ENCODE measurements at regions not wholly inside any gene's neighbourhood (a gene's known extent, or its start where the extent isn't known, plus 50 kb on each side); places are given as distances from the start of the nearest gene placed in this dataset.

DNA sequence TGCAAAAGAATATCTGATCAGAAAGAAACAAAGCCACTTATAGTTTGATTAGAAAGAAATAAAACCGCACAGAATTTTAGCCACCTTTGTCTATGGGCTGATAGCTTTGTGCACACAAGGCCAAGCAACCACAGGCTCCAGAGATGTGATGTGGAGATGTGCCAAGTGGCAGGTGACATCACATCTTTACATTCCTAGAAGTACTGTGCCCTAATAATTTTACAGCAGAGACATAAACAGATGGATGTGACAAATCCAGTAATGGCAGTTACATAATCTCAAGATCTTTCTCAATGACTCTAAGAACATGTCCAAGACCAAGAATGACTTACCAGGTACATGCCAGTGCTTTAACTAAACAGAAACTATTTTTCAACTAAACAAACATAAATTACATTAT, 159.5 kb downstream of the LTN1 start:
- no peak for TF ChIP-seq ZFX (IDR thresholded peaks at IDR 0.05)
- TF ChIP-seq, protein P1, sequence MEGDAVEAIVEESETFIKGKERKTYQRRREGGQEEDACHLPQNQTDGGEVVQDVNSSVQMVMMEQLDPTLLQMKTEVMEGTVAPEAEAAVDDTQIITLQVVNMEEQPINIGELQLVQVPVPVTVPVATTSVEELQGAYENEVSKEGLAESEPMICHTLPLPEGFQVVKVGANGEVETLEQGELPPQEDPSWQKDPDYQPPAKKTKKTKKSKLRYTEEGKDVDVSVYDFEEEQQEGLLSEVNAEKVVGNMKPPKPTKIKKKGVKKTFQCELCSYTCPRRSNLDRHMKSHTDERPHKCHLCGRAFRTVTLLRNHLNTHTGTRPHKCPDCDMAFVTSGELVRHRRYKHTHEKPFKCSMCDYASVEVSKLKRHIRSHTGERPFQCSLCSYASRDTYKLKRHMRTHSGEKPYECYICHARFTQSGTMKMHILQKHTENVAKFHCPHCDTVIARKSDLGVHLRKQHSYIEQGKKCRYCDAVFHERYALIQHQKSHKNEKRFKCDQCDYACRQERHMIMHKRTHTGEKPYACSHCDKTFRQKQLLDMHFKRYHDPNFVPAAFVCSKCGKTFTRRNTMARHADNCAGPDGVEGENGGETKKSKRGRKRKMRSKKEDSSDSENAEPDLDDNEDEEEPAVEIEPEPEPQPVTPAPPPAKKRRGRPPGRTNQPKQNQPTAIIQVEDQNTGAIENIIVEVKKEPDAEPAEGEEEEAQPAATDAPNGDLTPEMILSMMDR (conservative IDR thresholded peaks at IDR 0.05): no peak
- H3K27ac ChIP-seq: no peak overlapping the region

DNA sequence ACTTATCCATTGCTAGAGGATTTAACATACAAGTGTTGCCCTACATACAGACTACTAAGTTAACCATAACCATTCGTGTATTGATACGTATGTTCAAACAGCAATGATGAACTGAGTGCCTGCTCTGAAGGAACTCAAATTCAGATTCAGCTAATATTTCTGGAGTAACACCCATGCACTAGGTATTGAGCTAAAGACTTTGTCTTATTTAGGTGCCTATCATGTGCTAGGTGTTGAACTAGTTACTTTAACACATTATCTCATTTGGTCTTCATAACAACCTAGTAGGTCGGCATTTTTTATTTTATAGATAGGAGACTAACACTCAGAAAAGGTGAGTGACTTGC, 160.0 kb downstream of the LTN1 start:
- TF ChIP-seq, protein P1 (conservative IDR thresholded peaks at IDR 0.05): no peak
- no peak for TF ChIP-seq ZFX (IDR thresholded peaks at IDR 0.05)
- no peak overlapping the region for H3K27ac ChIP-seq

DNA sequence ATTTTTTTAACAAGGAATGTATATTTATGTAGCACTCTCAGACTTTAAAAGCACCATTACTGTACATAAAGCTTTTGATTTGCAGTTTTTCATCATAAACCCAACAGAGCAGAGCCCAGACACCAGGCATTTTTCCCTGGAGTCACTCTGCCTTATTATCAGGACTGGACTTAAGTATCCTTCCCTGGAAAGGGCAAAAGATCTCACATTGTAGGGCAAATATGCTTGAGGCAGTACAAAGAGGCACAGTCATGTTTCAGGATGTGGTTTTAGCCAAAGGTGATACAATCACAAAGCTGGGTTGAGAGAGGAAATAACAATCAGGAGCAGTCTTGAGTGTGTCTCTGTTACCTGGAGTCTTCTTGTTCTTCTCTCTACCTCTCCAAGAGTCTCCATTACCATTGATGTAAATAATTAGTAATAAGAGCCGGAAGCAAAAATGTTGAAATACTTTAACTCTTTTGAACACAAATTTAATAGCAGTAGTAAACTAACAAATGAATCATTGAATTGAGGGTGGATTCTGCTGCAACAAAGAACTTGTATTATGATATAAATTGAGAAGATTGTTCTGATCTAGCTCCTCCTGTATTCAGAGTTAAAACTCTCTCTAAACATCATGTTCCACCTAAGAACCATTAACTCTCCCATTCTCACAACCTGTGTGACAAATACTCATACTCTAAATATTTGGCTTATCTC, 160.5 kb downstream of the LTN1 start:
- TF ChIP-seq ZFX (IDR thresholded peaks at IDR 0.05): no peak
- TF ChIP-seq, protein P1 (conservative IDR thresholded peaks at IDR 0.05): no peak
- no peak overlapping the region for H3K27ac ChIP-seq

DNA sequence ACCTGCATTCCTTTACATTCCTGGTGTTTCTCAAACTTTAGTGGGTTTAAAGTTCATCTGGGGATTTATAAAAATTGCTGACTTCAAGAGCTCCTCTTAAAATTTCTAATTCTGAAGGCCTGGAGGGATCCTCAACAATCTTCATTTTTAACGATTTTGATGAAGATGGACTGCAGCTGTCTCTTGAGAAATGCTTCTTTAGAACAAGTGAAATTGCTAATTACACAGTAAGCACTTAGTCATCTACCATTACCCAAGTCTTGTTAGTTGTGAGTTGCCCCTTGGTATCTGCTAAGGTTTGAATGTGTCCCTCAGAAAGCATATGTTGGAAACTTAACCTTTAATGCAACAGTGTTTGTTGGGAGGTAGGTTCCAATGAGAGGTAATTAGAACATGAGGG, 163.7 kb downstream of the LTN1 start:
- TF ChIP-seq ZFX (IDR thresholded peaks at IDR 0.05): no peak
- TF ChIP-seq, protein P1 (conservative IDR thresholded peaks at IDR 0.05): no peak
- no peak overlapping the region for H3K27ac ChIP-seq

DNA sequence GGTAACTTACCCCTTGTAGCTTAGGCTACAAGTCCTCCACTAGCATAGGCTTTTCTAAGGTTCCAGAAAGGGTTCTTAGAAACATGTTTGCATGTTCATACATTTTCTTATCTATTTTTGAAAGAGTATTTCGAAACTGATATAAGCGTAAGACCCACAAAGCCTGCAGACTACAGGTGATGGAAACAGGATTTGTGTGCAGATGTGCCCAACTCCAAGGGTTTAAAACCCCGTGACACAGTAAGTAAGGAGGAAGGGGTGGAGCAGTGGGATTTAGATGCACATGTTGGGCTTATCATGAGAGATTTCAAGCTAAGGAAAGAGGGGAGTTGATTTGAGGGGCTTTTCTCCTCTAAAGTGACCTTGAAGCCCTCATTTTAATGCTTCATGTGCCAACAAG, 164.7 kb downstream of the LTN1 start:
- TF ChIP-seq, protein P1 (conservative IDR thresholded peaks at IDR 0.05): no peak
- no peak for TF ChIP-seq ZFX (IDR thresholded peaks at IDR 0.05)
- no peak overlapping the region for H3K27ac ChIP-seq

DNA sequence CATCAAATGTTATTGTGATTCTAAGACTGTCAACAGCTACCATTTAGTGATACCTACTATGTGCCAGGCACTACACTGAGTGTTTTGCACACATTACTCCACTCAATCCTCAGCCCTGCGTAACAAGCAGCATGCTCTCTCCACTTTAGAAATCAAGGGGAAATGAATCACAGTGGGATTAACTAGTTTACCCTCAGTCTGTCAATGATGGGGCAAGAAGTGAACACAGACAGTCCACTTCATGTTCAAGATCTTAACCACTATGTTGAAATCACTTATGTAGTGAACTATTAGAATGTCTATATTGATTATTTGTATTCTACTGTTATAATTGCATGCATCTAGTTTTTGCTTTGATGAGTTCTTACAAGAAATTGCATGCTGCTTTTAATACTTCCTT, 165.3 kb downstream of the LTN1 start:
- TF ChIP-seq ZFX (IDR thresholded peaks at IDR 0.05): no peak
- TF ChIP-seq, protein P1 (conservative IDR thresholded peaks at IDR 0.05): no peak
- H3K27ac ChIP-seq: no peak overlapping the region

DNA sequence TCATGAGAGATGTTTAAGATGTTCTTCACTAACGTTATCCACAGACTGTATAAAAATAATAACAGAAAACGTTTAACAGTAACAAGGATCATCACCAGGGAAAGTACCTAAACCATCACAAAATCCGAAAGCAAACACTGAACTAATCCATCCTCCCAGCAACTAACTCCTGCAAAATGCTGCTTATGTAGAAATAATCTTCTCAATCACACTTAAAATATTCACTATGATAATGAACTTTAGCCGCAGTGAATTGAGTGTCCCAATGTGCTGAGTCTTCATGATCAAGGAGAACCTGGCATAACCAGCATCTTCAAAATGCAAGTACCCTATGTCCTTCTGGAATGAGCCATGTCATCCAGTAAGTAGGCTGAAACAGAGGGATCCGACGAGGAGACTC, 166.1 kb downstream of the LTN1 start:
- no peak overlapping the region for H3K27ac ChIP-seq

More for the DNA sequence above, 166.1 kb downstream of the LTN1 start:
- TF ChIP-seq, protein P1 (conservative IDR thresholded peaks at IDR 0.05): no peak
